Epithelial cell of proximal tubule (primary cell): ENCODE measurements at regions not wholly inside any gene's neighbourhood (a gene's known extent, or its start where the extent isn't known, plus 50 kb on each side); places are given as distances from the start of the nearest gene placed in this dataset.

Experiments used
- DNase-seq: peaks from one replicate; pipeline ENCODE4 v3.0.0-alpha.2; 2011; ENCODE audit warnings: low read depth
- H3K4me3 ChIP-seq: 2 replicates; pipeline ENCODE4 v1.5.1; 2011; ENCODE audit warnings: low read depth, mild to moderate bottlenecking, low read length
- CTCF ChIP-seq: conservative IDR thresholded peaks from 2 replicates; pipeline ENCODE4 v1.5.1; 2012; ENCODE audit warnings: low read depth, mild to moderate bottlenecking, low read length

GRCh38 chr17:71267668-71268067 lies 853.2 kb upstream of the SOX9 start:
- H3K4me3 ChIP-seq, result no peak overlapping the region
- no peak for DNase-seq
- TF ChIP-seq CTCF, result no peak

GRCh38 chr17:71269201-71269600 lies 851.6 kb upstream of the SOX9 start:
- no peak overlapping the region for H3K4me3 ChIP-seq
- DNase-seq, result no peak
- no peak for TF ChIP-seq CTCF

- no peak for DNase-seq
- no peak overlapping the region for H3K4me3 ChIP-seq
- TF ChIP-seq CTCF, result no peak
Measured at GRCh38 chr17:71273441-71273840, 847.4 kb upstream of the SOX9 start.

- no peak for DNase-seq
- no peak overlapping the region for H3K4me3 ChIP-seq
- no peak for TF ChIP-seq CTCF
Measured at GRCh38 chr17:71276079-71276478, 844.7 kb upstream of the SOX9 start.

- H3K4me3 ChIP-seq, result no peak overlapping the region
- DNase-seq, result no peak
- TF ChIP-seq CTCF, result no peak
Measured at GRCh38 chr17:71283486-71283885, 837.3 kb upstream of the SOX9 start.

- no peak for TF ChIP-seq CTCF
- DNase-seq, result no peak
- H3K4me3 ChIP-seq, result no peak overlapping the region
Measured at GRCh38 chr17:71284032-71284755, 836.6 kb upstream of the SOX9 start.

- DNase-seq, result no peak
- H3K4me3 ChIP-seq, result no peak overlapping the region
- TF ChIP-seq CTCF, result no peak
Measured at GRCh38 chr17:71286625-71287024, 834.2 kb upstream of the SOX9 start.
